ENCODE measurements at regions not wholly inside any gene's neighbourhood (a gene's known extent, or its start where the extent isn't known, plus 50 kb on each side); places are given as distances from the start of the nearest gene placed in this dataset.

DNA sequence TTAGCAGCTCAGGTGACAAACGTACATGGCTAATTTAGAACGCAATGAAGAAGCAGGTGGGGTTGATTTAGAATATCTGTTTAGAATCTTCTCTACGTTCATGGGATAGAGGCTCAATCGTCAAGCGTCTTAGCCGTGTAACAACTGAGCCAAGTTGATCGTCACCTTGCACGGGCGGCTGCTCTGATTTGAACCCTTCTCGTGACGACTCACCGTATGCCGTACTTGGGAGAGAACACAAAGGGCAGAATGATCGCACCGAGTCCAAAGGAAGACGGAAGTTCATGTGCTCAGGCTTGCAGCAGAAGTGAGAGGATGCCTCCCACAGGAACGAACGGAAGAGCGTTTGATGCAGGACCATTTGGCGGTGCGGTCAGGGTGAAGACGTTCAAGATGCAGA, 108.3 kb upstream of the TCERG1L start:
- TF ChIP-seq, protein P1, sequence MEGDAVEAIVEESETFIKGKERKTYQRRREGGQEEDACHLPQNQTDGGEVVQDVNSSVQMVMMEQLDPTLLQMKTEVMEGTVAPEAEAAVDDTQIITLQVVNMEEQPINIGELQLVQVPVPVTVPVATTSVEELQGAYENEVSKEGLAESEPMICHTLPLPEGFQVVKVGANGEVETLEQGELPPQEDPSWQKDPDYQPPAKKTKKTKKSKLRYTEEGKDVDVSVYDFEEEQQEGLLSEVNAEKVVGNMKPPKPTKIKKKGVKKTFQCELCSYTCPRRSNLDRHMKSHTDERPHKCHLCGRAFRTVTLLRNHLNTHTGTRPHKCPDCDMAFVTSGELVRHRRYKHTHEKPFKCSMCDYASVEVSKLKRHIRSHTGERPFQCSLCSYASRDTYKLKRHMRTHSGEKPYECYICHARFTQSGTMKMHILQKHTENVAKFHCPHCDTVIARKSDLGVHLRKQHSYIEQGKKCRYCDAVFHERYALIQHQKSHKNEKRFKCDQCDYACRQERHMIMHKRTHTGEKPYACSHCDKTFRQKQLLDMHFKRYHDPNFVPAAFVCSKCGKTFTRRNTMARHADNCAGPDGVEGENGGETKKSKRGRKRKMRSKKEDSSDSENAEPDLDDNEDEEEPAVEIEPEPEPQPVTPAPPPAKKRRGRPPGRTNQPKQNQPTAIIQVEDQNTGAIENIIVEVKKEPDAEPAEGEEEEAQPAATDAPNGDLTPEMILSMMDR (IDR thresholded peaks at IDR 0.05) = no peak
- no peaks in the 10 kb centered on the region for H3K36me3 Mint-ChIP-seq (ENCODE audit: unreplicated experiment)
- peaks cover 45% of the 10 kb centered on the region for H3K9me3 Mint-ChIP-seq (ENCODE audit: unreplicated experiment)
- no peaks in the 10 kb centered on the region for H3K27me3 Mint-ChIP-seq (ENCODE audit: unreplicated experiment)
- DNase-seq (ENCODE audit: extremely low spot score, unreplicated experiment) = no peak
- H3K4me3 Mint-ChIP-seq (ENCODE audit: unreplicated experiment) = no peak overlapping the region
- H3K4me1 Mint-ChIP-seq (ENCODE audit: unreplicated experiment) = no peaks in the 10 kb centered on the region
- H3K27ac Mint-ChIP-seq (ENCODE audit: unreplicated experiment) = no peak overlapping the region

DNA sequence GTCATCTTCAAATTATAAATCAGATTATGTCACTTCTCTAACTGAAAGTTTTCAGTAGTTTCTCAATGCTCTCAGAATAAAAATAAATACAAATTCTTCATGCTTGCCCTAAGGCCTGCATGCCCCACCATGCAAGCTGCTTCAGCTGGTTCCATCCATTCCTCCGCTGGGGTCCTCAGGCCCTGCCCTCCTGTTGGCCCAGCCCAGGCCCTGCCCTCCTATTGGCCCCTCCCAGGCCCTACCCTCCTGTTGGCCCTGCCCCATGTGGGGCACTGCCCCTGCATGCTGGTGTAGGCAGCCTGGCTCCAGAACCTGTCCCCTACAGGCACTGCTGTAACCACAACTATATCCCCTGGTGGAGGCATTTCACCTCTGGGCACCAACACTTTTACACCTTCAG, 109.3 kb upstream of the TCERG1L start:
- no peaks in the 10 kb centered on the region for H3K36me3 Mint-ChIP-seq (ENCODE audit: unreplicated experiment)
- no peaks in the 10 kb centered on the region for H3K4me1 Mint-ChIP-seq (ENCODE audit: unreplicated experiment)
- peaks cover 48% of the 10 kb centered on the region for H3K9me3 Mint-ChIP-seq (ENCODE audit: unreplicated experiment)
- H3K27me3 Mint-ChIP-seq (ENCODE audit: unreplicated experiment) = no peaks in the 10 kb centered on the region
- TF ChIP-seq, protein P1 (IDR thresholded peaks at IDR 0.05) = no peak
- no peak overlapping the region for H3K4me3 Mint-ChIP-seq (ENCODE audit: unreplicated experiment)
- no peak overlapping the region for H3K27ac Mint-ChIP-seq (ENCODE audit: unreplicated experiment)
- DNase-seq (ENCODE audit: extremely low spot score, unreplicated experiment) = no peak

DNA sequence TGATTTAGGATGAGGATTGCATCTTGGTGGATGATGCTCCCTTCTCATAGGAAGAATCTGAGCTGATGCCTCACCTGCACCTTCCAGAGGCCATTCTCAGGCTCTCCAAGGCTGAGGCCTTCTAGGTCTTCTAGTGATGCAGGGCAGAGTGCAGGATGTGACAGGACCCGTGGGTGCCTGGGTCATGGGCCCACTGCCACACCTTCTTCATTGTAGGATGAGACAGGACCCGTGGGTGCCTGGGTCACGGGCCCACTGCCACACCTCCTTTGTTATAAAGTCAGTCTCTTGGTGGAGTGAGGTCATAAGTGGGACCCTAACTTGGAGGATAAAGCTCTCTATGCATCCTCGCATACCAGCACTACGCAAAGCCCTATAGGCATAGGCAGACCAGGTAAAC, 109.9 kb upstream of the TCERG1L start:
- Mint-ChIP-seq H3K9me3 (ENCODE audit: unreplicated experiment) (peaks cover 46% of the 10 kb centered on the region), H3K36me3 (ENCODE audit: unreplicated experiment) (no peaks in the 10 kb centered on the region), H3K4me1 (ENCODE audit: unreplicated experiment) (no peaks in the 10 kb centered on the region), H3K4me3 (ENCODE audit: unreplicated experiment) (no peak overlapping the region), H3K27me3 (ENCODE audit: unreplicated experiment) (no peaks in the 10 kb centered on the region), H3K27ac (ENCODE audit: unreplicated experiment) (no peak overlapping the region)
- TF ChIP-seq, protein P1 (IDR thresholded peaks at IDR 0.05) = no peak
- no peak for DNase-seq (ENCODE audit: extremely low spot score, unreplicated experiment)

DNA sequence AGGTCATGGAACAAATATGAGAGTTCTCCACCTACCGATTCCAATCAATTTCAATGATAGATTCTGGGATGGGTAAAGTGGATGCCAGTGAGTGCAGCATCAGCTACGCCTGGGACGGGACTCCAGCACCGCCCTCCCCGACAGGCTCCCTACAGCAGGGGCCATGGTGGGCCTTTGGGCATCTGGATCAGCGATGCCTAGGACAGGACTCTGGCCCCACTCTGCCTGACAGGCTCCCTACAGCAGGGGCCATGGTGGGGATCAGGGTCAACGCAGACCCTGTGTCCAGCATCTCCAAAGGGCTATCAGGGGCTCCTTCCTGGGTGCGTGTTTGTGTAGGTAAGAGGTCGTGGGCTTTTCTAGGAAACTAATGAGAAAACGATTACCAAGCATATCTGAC, 111.2 kb upstream of the TCERG1L start:
- TF ChIP-seq, protein P1 (IDR thresholded peaks at IDR 0.05) = no peak
- H3K27me3 Mint-ChIP-seq (ENCODE audit: unreplicated experiment) = no peaks in the 10 kb centered on the region
- no peak overlapping the region for H3K27ac Mint-ChIP-seq (ENCODE audit: unreplicated experiment)
- no peaks in the 10 kb centered on the region for H3K4me1 Mint-ChIP-seq (ENCODE audit: unreplicated experiment)
- DNase-seq (ENCODE audit: extremely low spot score, unreplicated experiment) = no peak
- no peak overlapping the region for H3K4me3 Mint-ChIP-seq (ENCODE audit: unreplicated experiment)
- H3K9me3 Mint-ChIP-seq (ENCODE audit: unreplicated experiment) = peaks cover 38% of the 10 kb centered on the region
- H3K36me3 Mint-ChIP-seq (ENCODE audit: unreplicated experiment) = no peaks in the 10 kb centered on the region

DNA sequence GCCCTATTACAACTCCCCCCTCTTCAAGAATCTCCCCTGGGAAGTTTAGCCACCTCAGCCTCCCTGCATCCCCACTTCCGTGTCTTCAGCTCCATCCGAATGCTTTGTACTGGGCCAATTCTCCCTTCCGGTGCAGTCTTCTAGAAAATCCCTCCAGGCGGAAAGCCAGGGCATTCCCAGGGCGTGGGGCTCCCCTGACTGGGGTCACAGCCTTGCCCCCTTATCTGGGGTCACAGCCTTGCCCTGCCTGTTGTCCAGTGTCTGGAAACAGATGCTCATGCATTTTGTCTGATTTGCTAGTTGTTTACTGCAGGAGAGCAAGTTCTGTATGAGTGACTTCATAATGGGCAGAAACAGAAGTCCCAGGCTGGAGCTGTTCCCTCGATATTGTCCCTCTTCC, 112.5 kb upstream of the TCERG1L start:
- H3K4me1 Mint-ChIP-seq (ENCODE audit: unreplicated experiment) = no peaks in the 10 kb centered on the region
- TF ChIP-seq, protein P1 (IDR thresholded peaks at IDR 0.05) = no peak
- no peak overlapping the region for H3K27ac Mint-ChIP-seq (ENCODE audit: unreplicated experiment)
- no peak for DNase-seq (ENCODE audit: extremely low spot score, unreplicated experiment)
- H3K36me3 Mint-ChIP-seq (ENCODE audit: unreplicated experiment) = no peaks in the 10 kb centered on the region
- H3K9me3 Mint-ChIP-seq (ENCODE audit: unreplicated experiment) = peaks cover 32% of the 10 kb centered on the region
- H3K27me3 Mint-ChIP-seq (ENCODE audit: unreplicated experiment) = no peaks in the 10 kb centered on the region
- no peak overlapping the region for H3K4me3 Mint-ChIP-seq (ENCODE audit: unreplicated experiment)

Data from osteocyte (in vitro differentiated cells).